SK-N-MC (cell line): ENCODE measurements at regions not wholly inside any gene's neighbourhood (a gene's known extent, or its start where the extent isn't known, plus 50 kb on each side); places are given as distances from the start of the nearest gene placed in this dataset.

Experiments
- EZH2 ChIP-seq: fragments of 200-600 bp; sonication (generic); IDR thresholded peaks from one replicate; pipeline ENCODE4 v1.6.1; 2017; ENCODE audit warnings: antibody characterized with exemption
- POLR2AphosphoS5 ChIP-seq: IDR thresholded peaks from 2 replicates; pipeline ENCODE4 v1.6.1; 2012; ENCODE audit warnings: mild to moderate bottlenecking, low read depth, low read length, borderline replicate concordance

- no peak for TF ChIP-seq EZH2
- TF ChIP-seq POLR2AphosphoS5 = no peak
Observed at GRCh38 chr12:105970885-105971284, 167.9 kb downstream of the NUAK1 start.
